H9 (cell line): ENCODE measurements at regions not wholly inside any gene's neighbourhood (a gene's known extent, or its start where the extent isn't known, plus 50 kb on each side); places are given as distances from the start of the nearest gene placed in this dataset.

Experiments used
- DNase-seq: peaks from one replicate; pipeline ENCODE4 v3.0.0-alpha.2; 2017
- H2AFZ ChIP-seq: one replicate; pipeline ENCODE4 v1.6.1; 2013; ENCODE audit warnings: mild to moderate bottlenecking, low read length, control low read depth, moderate library complexity
- H2AK5ac ChIP-seq: 2 replicates; pipeline ENCODE4 v1.6.1; 2013; ENCODE audit warnings: low read length, control low read depth, mixed read lengths; ENCODE audit not compliant: insufficient read length
- H2BK120ac ChIP-seq: one replicate; pipeline ENCODE4 v1.6.1; 2013; ENCODE audit warnings: low read depth, mild to moderate bottlenecking, low read length, control low read depth, inconsistent platforms; ENCODE audit not compliant: poor library complexity, severe bottlenecking
- H2BK12ac ChIP-seq: 2 replicates; pipeline ENCODE4 v1.6.1; 2013; ENCODE audit warnings: low read length, control low read depth, mixed read lengths, low read depth; ENCODE audit not compliant: insufficient read length
- H2BK15ac ChIP-seq: 2 replicates; pipeline ENCODE4 v1.6.1; 2013; ENCODE audit warnings: low read depth, low read length, control low read depth
- H2BK20ac ChIP-seq: one replicate; pipeline ENCODE4 v1.6.1; 2013; ENCODE audit warnings: low read depth, mild to moderate bottlenecking, low read length, control low read depth, inconsistent platforms; ENCODE audit not compliant: poor library complexity, severe bottlenecking
- H2BK5ac ChIP-seq: 2 replicates; pipeline ENCODE4 v1.6.1; 2013; ENCODE audit warnings: low read length, control low read depth, mixed read lengths; ENCODE audit not compliant: insufficient read length
- H3K14ac ChIP-seq: 2 replicates; pipeline ENCODE4 v1.6.1; 2013; ENCODE audit warnings: low read length, control low read depth; ENCODE audit not compliant: insufficient read depth
- H3K18ac ChIP-seq: 2 replicates; pipeline ENCODE4 v1.6.1; 2013; ENCODE audit warnings: low read depth, mild to moderate bottlenecking, mixed read lengths, low read length, control low read depth; ENCODE audit not compliant: insufficient read length
- H3K23ac ChIP-seq: 2 replicates; pipeline ENCODE4 v1.6.1; 2013; ENCODE audit warnings: low read length, control low read depth, mixed read lengths, low read depth; ENCODE audit not compliant: insufficient read length
- H3K23me2 ChIP-seq: 2 replicates; pipeline ENCODE4 v1.6.1; 2013; ENCODE audit warnings: low read depth, mild to moderate bottlenecking, mixed read lengths, low read length, control low read depth; ENCODE audit not compliant: insufficient read length, poor library complexity, severe bottlenecking
- H3K27ac ChIP-seq: 2 replicates; pipeline ENCODE4 v1.5.1; 2013; ENCODE audit warnings: low read length, control low read depth, mixed read lengths, low read depth; ENCODE audit not compliant: insufficient read length
- H3K27me3 ChIP-seq: 2 replicates; pipeline ENCODE4 v1.6.1; 2013; ENCODE audit warnings: low read length, control low read depth, inconsistent platforms; ENCODE audit not compliant: insufficient read depth
- H3K4ac ChIP-seq: 2 replicates; pipeline ENCODE4 v1.6.1; 2013; ENCODE audit warnings: low read depth, mild to moderate bottlenecking, control low read depth, inconsistent platforms, low read length, moderate library complexity
- H3K4me1 ChIP-seq: 2 replicates; pipeline ENCODE4 v1.6.1; 2013; ENCODE audit warnings: low read length, control low read depth, inconsistent platforms; ENCODE audit not compliant: insufficient read depth
- H3K4me2 ChIP-seq: 2 replicates; pipeline ENCODE4 v1.6.1; 2013; ENCODE audit warnings: low read length, control low read depth, mixed read lengths; ENCODE audit not compliant: insufficient read length, insufficient read depth
- H3K56ac ChIP-seq: 2 replicates; pipeline ENCODE4 v1.6.1; 2013; ENCODE audit warnings: low read depth, mild to moderate bottlenecking, mixed read lengths, low read length, control low read depth; ENCODE audit not compliant: insufficient read length
- H3K79me1 ChIP-seq: 2 replicates; pipeline ENCODE4 v1.6.1; 2013; ENCODE audit warnings: low read depth, mild to moderate bottlenecking, moderate library complexity, low read length, control low read depth, inconsistent platforms; ENCODE audit not compliant: insufficient read depth, poor library complexity, severe bottlenecking
- H3K79me2 ChIP-seq: 2 replicates; pipeline ENCODE4 v1.6.1; 2013; ENCODE audit warnings: low read length, control low read depth, inconsistent platforms; ENCODE audit not compliant: insufficient read depth
- H3K9ac ChIP-seq: 2 replicates; pipeline ENCODE4 v1.6.1; 2013; ENCODE audit warnings: low read length, control low read depth, mixed read lengths; ENCODE audit not compliant: insufficient read length; ENCODE audit errors: extremely low read depth
- H3K9me3 ChIP-seq: one replicate; pipeline ENCODE4 v1.6.1; 2013; ENCODE audit warnings: low read depth, low read length, inconsistent platforms; ENCODE audit not compliant: control insufficient read depth
- H3T11ph ChIP-seq: one replicate; pipeline ENCODE4 v1.6.1; 2013; ENCODE audit warnings: mild to moderate bottlenecking, low read length, control low read depth, inconsistent platforms
- H4K20me1 ChIP-seq: one replicate; pipeline ENCODE4 v1.6.1; 2013; ENCODE audit not compliant: control insufficient read depth, insufficient read length, insufficient read depth
- H4K5ac ChIP-seq: 2 replicates; pipeline ENCODE4 v1.6.1; 2013; ENCODE audit warnings: low read depth, mild to moderate bottlenecking, mixed read lengths, low read length, control low read depth; ENCODE audit not compliant: insufficient read length
- H4K8ac ChIP-seq: replicated peaks from 2 replicates; pipeline ENCODE4 v1.6.1; 2013; ENCODE audit warnings: low read length, control low read depth, mixed read lengths, low read depth; ENCODE audit not compliant: insufficient read length
- H4K91ac ChIP-seq: 2 replicates; pipeline ENCODE4 v1.6.1; 2013; ENCODE audit warnings: low read depth, mild to moderate bottlenecking, moderate library complexity, mixed read lengths, low read length, control low read depth; ENCODE audit not compliant: insufficient read length
- H3K27ac Mint-ChIP-seq, 3 experiments: 2 replicates in 2 of 3; 3 replicates in 1 of 3; pipeline ENCODE4 v1.8.0; 2020 to 2021; ENCODE audit warnings: mixed read lengths in 3 of 3, mild to moderate bottlenecking in 1 of 3, moderate library complexity in 1 of 3
- H3K27me3 Mint-ChIP-seq: 2 replicates; pipeline ENCODE4 v1.8.0; 2021; ENCODE audit warnings: low read depth, mild to moderate bottlenecking, moderate library complexity, mixed read lengths
- H3K36me3 Mint-ChIP-seq, 3 experiments: 2 replicates in 2 of 3; 3 replicates in 1 of 3; pipeline ENCODE4 v1.8.0; 2020 to 2021; ENCODE audit warnings: low read depth in 3 of 3, mixed read lengths in 3 of 3; ENCODE audit not compliant: insufficient read depth in 1 of 3
- H3K4me1 Mint-ChIP-seq, 2 experiments: 2 replicates each; pipeline ENCODE4 v1.8.0; 2020; ENCODE audit warnings: mixed read lengths in 2 of 2
- H3K4me3 Mint-ChIP-seq, 2 experiments: 2 replicates in 1 of 2; 3 replicates in 1 of 2; pipeline ENCODE4 v1.8.0; 2020 to 2021; ENCODE audit warnings: mild to moderate bottlenecking in 2 of 2, mixed read lengths in 2 of 2, moderate library complexity in 1 of 2
- H3K9me3 Mint-ChIP-seq, 2 experiments: 2 replicates in 1 of 2; 3 replicates in 1 of 2; pipeline ENCODE4 v1.8.0; 2020; ENCODE audit warnings: mild to moderate bottlenecking in 2 of 2, mixed read lengths in 2 of 2, moderate library complexity in 1 of 2
- WGBS: extraction: QIAGEN DNeasy Blood & Tissue Kit; methylation state at CpG from one replicate; pipeline ENCODE4 v1.1.7; 2013; ENCODE audit warnings: missing lambda C conversion rate, low lambda C conversion rate, mixed read lengths; ENCODE audit not compliant: insufficient read length; ENCODE audit errors: extremely low coverage; 5-methylcytosine and 5-hydroxymethylcytosine counted together
- TF ChIP-seq, protein P1 (sequence below): fragments of 200-600 bp; sonication (generic); conservative IDR thresholded peaks from 3 replicates; pipeline ENCODE4 v1.8.0; 2021; ENCODE audit warnings: antibody characterized with exemption, mild to moderate bottlenecking

DNA sequence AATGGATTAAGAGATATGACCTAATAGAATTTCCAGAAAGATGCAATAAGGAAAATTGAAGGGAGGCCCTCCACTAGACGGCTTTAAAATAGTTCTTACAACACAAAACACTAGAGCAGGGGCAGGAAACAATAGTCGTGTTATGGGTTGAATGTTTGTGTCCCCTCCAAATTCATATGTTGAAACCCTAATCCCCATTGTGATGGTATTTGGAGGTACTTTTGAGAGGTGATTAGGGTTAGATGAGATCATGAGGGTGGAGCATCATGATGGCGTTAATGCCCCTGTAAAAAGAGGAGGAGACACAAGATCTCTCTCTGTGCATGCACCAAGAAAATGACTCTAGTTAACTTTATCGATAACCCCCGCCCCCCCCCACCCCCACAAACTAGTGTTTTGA is 104.0 kb upstream of the HMGN3 start:
- no CpG with 5 or more reads among the region's 5 CpGs for WGBS
- Histone ChIP-seq H3K27me3 (no peaks in the 10 kb centered on the region), H2AFZ (no peak overlapping the region), H4K8ac (no peak overlapping the region), H3K27ac (no peak overlapping the region), H3K14ac (no peak overlapping the region), H3K4me1 (no peaks in the 10 kb centered on the region; the same call in 1 of the 2 replicates), H4K20me1 (no peaks in the 10 kb centered on the region), H3K56ac (no peak overlapping the region), H3K4ac (no peak overlapping the region), H2BK20ac (no peak overlapping the region), H3K79me2 (no peaks in the 10 kb centered on the region), H3K18ac (no peak overlapping the region), H2BK12ac (no peak overlapping the region), H3K9me3 (no peaks in the 10 kb centered on the region), H3K9ac (no peak overlapping the region), H2BK15ac (no peak overlapping the region), H2BK5ac (no peak overlapping the region), H4K5ac (no peak overlapping the region), H4K91ac (no peak overlapping the region), H3K4me2 (no peak overlapping the region), H2AK5ac (no peak overlapping the region), H3K23me2 (no peaks in the 10 kb centered on the region), H3K23ac (no peak overlapping the region), H3K79me1 (no peaks in the 10 kb centered on the region), H2BK120ac (no peak overlapping the region), H3T11ph (no peak overlapping the region)
- TF ChIP-seq, protein P1, sequence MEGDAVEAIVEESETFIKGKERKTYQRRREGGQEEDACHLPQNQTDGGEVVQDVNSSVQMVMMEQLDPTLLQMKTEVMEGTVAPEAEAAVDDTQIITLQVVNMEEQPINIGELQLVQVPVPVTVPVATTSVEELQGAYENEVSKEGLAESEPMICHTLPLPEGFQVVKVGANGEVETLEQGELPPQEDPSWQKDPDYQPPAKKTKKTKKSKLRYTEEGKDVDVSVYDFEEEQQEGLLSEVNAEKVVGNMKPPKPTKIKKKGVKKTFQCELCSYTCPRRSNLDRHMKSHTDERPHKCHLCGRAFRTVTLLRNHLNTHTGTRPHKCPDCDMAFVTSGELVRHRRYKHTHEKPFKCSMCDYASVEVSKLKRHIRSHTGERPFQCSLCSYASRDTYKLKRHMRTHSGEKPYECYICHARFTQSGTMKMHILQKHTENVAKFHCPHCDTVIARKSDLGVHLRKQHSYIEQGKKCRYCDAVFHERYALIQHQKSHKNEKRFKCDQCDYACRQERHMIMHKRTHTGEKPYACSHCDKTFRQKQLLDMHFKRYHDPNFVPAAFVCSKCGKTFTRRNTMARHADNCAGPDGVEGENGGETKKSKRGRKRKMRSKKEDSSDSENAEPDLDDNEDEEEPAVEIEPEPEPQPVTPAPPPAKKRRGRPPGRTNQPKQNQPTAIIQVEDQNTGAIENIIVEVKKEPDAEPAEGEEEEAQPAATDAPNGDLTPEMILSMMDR: no peak
- peaks cover 0 to 17% (median 0%) of the 10 kb centered on the region in 3 experiments; a peak in 3 of 7 replicates for H3K36me3 Mint-ChIP-seq
- no peak overlapping the region; a peak in 1 of 5 replicates for H3K4me3 Mint-ChIP-seq
- peaks cover 3 to 4% of the 10 kb centered on the region in 2 experiments; a peak in 4 of 5 replicates for H3K9me3 Mint-ChIP-seq
- DNase-seq: no peak
- H3K4me1 Mint-ChIP-seq: peaks cover 43 to 52% of the 10 kb centered on the region in 2 experiments
- peak overlapping the region; percentile 27 to 98 (median 95); a peak in 5 of 7 replicates for H3K27ac Mint-ChIP-seq
- no peaks in the 10 kb centered on the region for H3K27me3 Mint-ChIP-seq
